Hematopoietic multipotent progenitor cell treated with erythropoietin and hydrocortisone succinate and interleukin-3 and kit ligand, for 15 days (in vitro differentiated cells): ENCODE measurements at regions not wholly inside any gene's neighbourhood (a gene's known extent, or its start where the extent isn't known, plus 50 kb on each side); places are given as distances from the start of the nearest gene placed in this dataset.
"Not testable (repeated sequence)": the region's sequence is repeated elsewhere in the genome, so short reads cannot be mapped to it uniquely, and the experiment has no call there.

Experiments used
- DNase-seq: peaks from one replicate; pipeline ENCODE4 v3.0.0-alpha.2; 2015; ENCODE audit warnings: low spot score

DNA sequence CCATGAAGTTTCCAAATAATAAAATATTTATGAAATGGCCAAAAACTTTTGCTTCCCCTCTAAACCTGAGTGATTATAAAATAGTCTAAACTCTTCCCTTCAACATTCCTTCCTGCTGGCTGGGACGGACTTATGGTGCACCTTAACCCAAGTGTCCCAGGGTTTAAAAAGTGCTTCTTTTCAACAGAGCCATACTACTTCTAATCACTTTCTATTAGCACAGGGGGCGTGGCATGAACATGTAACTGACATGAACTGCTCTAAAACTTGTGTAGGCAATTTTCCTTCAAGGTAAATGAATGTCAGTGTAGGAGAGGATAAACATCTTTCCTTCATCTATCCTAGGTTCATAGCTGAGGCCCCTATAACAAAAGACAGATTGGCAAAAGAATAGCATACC is 163.6 kb upstream of the RIMS1 start:
- DNase-seq = no peak

DNA sequence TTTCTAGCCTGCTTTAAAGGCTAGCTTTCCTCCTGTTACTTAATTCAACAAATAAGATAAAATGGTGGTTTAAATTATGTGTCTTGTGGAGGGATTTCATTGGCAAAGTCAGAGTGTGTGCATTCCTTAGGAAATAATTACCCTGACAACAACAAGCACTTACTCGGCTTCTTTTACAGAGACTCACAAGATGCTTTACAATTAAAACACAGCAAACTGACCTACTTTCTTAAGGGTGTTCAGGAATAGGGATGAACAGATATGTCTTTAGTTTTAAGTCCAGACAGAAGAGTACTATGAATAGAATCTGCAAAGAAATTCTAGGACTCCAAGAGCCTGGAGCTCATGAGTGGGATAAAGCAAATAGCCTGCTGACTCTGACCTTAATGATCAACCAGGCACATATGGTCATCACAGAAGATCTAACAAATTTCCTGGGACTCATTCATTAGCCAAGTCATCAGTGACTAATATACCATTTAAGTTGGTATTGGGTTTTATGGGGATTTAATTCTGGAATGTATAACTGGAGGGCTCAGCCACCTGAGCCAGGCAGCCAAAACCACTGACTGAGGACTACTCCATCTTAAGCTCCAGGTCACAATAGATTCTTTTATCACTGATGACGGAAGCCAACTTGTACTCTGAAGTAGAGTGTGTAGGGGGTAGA is 161.8 kb upstream of the RIMS1 start:
- no peak for DNase-seq

DNA sequence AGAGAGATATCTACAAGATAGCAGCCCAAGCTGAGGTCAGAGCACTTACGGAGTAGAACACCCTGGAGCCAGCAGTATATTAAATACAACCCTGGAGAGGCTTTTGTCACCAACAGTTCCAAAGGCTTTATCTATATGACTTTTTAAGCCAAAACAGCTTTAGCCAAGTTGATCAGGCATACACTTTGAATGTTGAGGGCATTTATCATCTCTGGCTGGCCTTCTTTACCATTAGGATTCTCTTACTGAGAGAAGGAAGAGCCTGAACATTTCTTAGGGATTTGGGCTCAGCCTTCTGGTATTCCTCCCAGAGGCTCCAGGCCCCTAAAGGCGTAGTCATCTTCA is 161.3 kb upstream of the RIMS1 start:
- DNase-seq = no peak

DNA sequence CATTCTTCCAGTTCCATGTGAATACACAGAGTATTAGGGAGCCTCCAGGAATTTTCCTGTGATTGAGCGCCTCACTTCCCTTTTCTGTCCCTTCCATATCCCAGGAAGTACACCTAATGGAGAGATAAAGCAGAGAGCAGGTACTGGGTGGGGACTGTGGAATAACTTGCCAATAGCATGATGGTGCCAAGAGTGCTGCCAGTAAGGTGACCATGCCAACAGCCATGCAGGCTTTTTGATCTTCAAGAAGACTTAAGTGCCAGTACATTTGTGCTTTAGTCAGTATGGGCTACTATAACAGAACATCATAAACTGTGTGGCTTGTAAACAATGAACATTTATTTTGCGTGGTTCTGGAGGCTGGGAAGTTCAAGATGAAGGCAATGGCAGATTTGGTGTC is 160.2 kb upstream of the RIMS1 start:
- no peak for DNase-seq

DNA sequence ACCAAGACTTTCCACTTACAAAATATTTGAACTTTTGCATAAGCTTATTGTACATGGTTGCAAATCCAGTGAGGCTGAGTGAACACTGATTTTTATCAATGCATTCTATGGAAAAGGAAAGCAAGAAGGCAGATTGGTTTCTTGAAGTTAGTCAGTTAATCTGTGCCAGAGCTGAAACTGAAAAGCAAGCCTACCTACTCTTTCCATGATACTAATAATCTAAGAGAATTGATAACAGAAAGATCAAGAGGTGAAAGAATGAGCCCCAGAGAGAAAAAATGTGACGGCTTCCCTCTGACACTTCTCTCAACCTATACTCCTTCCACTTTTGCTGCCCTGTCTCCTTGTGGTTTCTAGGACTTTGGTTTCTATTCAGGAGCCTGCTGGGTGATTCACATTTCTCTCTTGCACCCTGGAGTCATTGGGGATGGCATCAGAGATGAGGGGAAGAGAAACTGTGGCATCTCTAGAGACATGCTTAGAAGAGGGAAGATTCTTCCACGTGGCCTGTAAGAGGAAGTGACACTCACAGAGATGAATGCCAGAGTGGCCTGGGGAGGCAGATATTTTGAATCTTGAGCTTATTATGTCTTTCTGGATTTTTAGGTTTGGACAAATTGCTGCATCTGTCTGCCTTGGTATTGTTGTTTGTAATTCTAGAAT is 158.6 kb upstream of the RIMS1 start:
- no peak for DNase-seq

DNA sequence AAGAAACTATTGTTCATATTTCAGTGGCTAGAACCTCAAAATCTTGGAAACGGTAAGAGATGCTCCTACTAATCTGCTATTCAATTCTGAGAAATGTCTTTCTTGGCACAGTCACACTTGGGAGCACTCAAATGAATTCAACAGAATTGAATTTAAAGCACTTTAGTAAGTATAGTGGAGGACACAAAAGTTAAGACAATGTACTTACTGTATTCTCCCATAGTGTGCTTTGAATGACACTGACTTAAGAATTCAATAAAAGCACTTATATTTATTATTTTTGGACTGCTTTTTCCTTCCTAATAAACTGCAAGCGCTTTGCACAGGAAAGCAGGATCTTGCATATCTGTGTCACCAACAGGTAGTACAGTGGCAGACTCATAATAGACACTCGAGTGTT is 156.1 kb upstream of the RIMS1 start:
- DNase-seq = no peak

DNA sequence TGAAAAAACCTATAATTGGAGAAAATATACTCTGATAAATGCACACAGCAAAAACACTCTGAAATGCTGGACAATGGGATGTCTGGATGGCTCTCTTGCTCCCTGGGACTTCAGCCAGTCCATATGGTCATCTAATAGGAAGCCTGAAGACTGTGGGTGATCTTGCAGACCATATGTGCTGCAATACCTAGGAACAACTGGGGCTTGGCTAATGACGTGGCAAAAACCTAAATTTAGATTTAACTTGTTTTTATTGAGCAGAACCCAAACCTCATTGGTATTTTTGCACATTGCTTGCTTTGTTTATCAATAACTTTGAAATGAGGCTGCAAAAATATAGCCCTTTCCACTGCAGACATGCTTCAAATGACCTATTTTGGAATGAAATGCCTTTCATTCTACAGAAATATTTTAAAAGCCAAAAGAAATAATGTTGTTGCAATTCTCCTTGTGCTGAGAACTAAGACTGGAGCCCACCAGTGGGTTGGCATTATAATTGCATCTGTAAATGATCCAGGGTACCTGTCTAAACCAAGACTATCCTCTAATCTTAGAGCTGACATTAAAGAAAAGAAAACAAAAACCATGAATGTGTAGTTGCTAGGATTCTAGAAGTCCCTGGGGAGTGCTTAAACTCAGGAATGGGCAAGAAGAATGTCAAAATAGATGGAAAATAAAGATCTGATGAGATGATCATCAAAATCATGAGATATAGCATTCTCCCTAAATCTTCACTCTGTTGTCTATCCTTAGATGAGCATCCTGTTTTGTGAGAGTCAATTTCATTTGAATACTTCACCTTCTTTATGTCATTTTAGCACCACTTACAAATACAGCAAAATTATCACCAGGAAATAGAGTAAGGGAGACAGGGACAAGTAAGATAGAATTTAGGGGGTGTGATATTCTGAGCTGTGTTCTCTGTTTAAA is 152.1 kb upstream of the RIMS1 start:
- no peak for DNase-seq

DNA sequence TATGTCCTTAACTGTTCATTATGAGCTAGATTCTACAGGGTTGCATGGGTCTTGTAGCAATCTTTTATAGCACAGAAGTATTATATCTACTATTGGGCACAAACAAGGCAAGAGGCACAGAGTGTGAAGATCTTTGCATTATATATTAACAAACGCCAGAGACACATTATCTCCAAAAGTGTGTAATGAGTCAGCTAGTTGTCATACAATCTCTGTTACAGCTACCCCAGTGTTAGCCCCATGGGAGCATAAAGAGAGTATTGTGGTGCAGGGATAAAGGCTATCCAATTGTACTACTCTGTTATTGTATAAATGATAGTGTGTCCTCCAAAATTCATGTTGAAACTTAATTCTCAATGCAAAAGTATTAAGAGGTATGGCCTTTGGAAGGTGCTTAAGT is 148.4 kb upstream of the RIMS1 start:
- DNase-seq = no peak

DNA sequence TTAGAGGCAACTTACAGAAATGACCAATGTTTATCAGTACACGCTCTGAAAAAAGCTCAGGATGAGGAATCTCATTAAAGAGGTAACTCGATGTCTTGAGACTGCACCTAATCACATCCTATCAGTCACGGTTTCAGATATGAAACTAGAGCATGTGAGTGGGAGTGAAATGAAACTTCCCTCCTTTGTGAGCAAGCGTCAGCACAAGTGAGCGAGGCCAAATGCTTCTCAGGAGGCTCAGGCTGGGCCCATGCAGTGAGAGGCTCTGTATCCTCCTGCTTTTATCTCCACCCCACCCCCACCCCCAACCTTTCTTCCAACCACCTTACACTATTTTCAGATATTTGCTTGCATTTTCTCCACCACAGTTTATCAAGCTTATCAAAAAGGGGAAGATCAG is 140.8 kb upstream of the RIMS1 start:
- DNase-seq = no peak

DNA sequence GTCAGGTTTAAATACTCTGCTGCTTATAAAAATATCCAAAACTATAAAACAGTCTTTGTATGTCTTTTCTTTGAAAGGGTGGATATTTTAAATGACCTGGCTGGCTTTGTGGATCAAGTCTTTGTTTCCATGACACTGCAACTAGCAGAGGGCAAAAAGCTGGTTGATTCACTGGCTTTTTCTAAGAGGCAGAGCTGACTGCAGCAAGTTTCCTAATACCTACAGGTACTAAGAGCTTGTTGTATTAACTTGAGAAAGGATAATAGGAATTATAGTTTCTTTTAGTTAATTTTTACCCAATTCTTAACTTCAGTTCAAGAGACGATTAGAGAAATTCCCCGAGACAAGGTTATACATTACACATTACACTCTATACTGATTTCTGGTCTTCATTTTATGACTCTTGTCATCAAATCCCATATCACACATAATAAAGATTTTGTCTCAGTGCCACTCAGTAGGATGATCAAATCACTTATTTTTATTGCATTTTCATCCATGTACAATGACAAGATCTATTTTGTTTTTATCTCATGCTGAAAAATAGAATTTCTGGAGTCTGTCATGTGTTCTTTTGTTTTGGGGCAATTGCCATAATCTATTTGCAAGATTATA is 120.1 kb upstream of the RIMS1 start:
- DNase-seq = no peak

DNA sequence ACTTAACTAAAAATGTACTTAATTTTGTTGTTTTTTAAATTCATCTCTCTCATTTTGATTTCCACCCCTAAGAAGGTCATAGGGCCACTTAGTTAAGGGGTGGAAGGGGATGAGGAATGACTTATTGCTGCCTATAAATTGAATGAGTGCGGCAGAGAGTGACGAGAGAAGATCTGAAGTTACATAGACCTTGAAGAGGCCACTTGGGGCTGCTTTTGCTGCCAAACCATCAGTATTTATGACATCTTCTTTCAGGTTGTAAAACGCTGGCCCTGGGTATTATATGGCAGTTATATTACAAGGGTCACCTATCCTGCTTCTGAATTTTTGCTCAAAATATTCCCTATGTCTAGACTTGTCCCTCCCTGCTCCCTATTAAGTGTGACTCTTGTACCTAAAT is 119.6 kb upstream of the RIMS1 start:
- DNase-seq = no peak

DNA sequence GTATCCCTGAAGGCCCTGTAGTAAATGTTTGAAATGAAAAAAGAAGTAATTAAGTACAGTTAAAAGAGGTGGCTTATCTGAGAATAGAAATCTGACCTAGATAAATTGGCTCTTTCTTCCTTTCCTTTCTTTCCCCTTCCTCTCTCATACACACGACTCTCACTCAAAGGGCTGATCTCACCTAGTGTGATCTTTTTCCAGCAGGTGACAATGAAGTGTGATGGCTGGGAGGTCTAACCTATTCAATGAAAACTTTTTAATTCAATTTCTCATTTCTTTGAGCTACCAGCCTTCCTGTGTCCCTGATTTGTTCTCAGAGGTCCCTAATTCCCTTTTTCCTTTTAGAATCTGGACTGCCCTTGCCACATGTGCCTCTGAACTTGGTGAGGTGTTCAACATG is 118.0 kb upstream of the RIMS1 start:
- no peak for DNase-seq

DNA sequence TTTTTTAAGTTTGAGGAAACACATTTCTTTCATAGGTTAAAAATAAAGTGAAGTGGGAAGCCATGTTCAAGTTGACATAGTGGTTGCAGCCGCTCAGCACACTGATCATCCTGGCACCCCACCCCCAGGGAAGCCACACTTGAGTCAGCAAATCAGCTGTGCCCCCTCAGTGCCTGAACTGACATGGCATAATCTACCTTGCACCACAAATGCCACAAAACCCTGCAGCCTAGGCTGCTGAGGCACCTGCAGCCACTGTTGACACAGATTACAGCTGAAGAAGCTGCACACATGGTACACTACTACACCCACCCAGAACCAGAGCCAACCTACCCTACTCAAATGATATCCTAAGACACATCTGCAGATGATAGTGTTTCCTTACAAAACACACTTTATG is 77.5 kb upstream of the RIMS1 start:
- DNase-seq = no peak

DNA sequence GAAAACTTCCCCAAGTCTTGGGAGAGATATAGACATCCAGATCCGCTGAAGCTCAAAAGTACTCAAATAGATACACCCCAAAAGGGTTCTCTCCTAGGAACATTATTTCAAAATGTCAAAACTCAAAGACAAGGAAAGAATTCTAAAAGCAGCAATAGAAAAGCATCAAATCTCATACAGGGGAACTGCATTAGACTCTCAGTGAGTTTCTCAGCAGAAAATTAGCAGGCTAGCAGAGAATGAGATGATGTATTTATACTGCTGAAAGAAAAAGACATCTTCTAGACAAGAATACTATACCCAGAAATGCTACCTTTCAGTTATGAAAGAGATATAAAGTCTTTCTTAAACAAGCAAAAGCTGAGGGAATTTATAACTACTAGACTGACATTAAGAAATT is 75.5 kb upstream of the RIMS1 start:
- DNase-seq = no peak

DNA sequence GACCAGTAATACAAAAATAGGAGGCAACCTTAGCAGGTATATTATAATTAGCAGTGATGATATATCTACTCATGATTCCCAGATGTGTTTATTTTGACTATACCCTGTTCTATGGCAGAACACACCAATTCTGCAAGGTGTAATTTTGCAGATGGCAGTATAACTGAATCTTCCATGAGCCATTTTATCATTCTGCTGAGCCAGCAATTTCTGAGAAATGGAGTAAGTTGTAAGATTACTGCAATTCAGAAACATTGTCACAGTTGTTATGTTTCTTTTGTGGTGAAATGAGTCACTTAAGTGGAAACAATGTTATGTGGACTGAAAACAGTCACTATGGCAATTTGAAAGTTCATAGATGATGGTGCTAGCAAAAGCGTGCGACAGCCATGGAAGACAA is 63.7 kb upstream of the RIMS1 start:
- DNase-seq = no peak

DNA sequence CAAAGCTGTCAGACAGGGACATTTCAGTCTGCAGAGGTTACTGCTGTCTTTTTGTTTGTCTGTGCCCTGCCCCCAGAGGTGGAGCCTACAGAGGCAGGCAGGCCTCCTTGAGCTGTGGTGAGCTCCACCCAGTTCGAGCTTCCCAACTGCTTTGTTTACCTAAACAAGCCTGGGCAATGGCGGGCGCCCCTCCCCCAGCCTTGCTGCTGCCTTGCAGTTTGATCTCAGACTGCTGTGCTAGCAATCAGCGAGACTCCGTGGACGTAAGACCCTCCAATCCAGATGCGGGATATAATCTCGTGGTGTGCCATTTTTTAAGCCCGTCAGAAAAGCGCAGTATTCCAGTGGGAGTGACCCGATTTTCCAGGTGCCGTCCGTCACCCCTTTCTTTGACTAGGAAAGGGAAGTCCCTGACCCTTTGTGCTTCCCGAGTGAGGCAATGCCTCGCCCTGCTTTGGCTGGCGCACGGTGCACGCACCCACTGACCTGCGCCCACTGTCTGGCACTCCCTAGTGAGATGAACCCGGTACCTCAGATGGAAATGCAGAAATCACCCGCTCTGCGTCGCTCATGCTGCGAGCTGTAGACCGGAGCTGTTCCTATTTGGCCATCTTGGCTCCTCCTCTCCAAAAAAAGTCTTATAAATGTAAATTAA is 54.1 kb upstream of the RIMS1 start:
- not testable (repeated sequence) for DNase-seq
